Fibroblast of skin of right biceps (primary cell): ENCODE measurements at regions not wholly inside any gene's neighbourhood (a gene's known extent, or its start where the extent isn't known, plus 50 kb on each side); places are given as distances from the start of the nearest gene placed in this dataset.
"Not testable (repeated sequence)": the region's sequence is repeated elsewhere in the genome, so short reads cannot be mapped to it uniquely, and the experiment has no call there.

Source experiments
- DNase-seq: peaks from one replicate; pipeline ENCODE4 v3.0.0-alpha.2; 2013

DNA sequence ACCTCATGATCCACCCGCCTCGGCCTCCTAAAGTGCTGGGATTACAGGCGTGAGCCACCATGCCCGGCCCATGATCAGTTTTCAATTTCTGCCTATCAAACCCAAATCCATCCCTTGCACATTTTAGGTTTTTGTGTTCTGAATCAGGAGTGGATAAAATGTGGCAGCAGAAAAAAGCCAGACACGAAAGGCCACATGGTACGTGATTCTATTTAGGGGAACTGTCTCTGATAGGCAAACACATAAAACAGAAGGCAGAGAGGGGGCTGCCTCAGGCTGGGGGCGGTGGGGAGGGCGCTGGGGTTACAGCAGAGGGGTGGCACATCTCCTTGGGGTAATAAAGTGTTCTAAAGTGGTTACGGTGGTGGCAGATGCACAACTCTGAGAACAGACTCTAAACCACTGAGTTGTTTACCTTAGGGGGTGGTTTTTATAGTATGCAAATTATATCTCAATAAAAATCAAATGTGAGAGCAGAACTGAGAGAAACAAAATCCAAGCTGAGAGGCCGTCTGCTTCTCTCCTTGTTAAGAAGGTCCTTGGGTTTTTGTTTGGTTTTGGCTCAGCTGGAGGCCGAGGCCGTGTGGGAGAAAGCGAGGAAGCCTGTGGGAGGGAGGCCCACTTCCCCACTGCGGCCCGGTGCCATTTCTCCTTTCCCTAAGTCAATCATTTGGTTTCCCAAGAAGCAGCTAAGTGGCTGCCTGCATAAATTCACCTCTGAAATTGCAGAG, 78.0 kb downstream of the SOWAHC start:
- DNase-seq = no peak

DNA sequence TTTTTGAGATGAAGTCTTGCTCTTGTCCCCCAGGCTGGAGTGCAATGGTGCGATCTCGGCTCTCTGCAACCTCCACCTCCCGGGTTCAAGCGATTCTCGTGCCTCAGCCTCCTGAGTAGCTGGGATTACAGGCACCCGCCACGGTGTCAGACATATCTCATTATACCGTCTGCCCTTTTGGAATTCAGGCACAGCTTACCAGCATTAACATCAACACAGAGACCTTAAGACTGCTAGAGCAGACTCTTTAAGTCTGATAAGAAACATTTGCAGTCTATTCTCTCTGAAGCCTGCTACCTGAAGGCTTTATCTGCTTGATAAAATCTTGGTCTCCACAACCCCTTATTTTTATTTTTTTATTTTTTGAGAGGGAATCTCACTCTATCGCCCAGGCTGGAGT, 78.7 kb downstream of the SOWAHC start:
- DNase-seq = not testable (repeated sequence)

- not testable (repeated sequence) for DNase-seq
Measured at GRCh38 chr2:109693292-109693691, 79.1 kb downstream of the SOWAHC start.

- peak; percentile 47 for DNase-seq
Measured at GRCh38 chr2:109694190-109694589, 80.0 kb downstream of the SOWAHC start.

DNA sequence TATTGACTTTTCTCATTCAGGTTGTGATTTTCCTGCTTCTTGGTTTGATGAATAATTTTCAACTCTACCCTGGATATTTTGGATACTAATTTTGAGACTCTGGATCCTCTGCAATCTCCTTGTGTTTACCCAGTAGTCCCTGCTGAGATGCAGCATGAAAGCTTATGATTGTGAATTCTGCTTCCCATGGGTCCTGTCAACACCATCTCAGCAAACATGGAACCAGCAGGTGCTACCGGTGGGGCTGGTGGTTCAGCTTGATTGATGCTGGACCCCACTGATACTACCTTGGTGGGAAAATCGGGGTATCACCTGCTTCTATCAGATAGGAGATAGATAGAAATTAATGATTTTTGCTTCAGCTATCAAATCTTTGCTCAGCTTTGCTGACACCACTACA, 81.1 kb downstream of the SOWAHC start:
- no peak for DNase-seq

DNA sequence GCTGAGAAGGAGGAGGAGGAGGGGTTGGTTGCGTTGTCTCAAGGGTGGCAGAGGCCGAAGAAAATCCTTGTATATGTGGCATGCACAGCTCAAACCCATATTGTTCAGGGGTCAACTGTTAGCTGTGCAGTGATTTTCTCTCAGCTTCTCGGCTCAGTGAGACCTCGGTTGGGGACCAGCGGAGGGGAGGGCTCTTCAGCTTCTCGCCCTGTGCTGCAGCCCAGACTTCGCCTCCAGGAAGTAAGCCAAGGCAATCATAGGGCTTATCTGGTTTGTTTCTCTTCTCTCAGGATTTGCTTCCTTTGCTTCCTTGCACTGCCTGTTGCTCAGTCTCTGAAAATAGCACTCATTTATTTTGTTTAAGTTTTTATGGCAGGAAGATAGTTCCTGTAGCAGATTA, 85.5 kb downstream of the SOWAHC start:
- no peak for DNase-seq

DNA sequence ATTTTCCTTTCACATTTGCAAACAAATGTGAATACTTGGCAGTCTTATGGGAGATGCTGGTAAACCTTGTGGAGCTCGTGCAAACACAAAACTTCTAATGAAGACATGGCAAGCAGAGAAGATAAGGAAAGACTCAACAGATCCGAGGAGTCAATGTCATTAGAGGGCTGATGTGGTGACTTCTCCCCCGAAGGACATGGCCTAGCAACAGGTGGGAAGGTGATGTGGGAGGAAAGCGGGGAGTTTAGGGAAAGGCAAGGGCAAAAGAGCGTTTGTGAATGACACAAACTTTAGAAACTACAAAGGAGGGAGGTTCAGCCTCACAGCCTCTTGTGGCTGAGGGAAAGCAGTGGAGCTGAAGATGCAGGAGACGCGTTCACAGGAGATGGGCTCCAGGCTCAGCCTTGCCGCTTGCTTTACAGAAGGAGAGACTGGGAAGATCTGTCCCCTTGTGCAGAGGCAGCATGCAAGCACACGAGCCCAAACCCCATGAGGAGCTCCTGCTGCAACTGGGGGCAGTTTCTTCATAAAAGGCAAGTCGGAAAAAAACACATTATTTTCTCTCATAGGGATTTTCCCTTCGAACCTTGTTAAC, 86.6 kb downstream of the SOWAHC start:
- no peak for DNase-seq

- no peak for DNase-seq
Measured at GRCh38 chr2:109701362-109701761, 87.2 kb downstream of the SOWAHC start.

DNA sequence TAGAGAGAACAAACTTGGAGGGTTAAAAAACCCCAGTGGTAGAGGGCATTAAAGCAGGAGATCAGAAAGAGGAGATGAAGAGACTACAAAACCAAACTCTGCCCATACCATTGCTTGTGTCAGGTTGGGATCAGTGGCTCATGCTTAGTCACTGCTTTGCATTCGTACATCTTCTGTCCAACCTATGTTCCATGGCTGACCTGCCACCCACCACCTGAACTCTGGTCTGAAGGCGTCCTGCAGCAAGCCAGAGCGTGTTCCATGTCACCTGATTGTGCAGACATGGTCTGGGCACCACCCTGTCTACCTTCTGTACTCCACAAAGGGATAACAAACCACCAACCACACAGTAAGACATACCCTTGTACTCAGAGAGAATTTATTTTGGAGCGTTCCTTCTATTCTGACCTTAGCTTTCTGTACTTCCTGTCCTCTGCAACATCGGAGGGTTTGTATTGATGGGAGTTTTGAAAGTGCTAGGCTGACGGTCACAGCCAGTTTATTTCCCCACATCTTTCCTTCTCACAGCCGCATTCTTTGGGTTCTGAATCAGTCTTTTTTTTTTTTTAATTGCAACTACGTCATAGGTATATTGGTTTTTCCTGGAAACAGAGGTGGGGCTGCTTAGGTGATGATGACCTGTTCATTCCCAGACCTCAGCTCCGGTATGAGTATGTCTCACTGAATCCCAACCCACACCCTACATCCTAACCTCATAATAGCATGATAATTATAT, 88.3 kb downstream of the SOWAHC start:
- peak; percentile 73 for DNase-seq

- DNase-seq = peak; percentile 57
Measured at GRCh38 chr2:109703077-109703476, 88.9 kb downstream of the SOWAHC start.

GRCh38 chr2:109703798-109704197, 89.6 kb downstream of the SOWAHC start:
- DNase-seq = no peak

- DNase-seq = no peak
Measured at GRCh38 chr2:109707281-109708147, 86.6 kb upstream of the RGPD5 start.

- DNase-seq = no peak
Measured at GRCh38 chr2:109710505-109711229, 83.4 kb upstream of the RGPD5 start.

- DNase-seq = no peak
Measured at GRCh38 chr2:109711230-109712122, 82.6 kb upstream of the RGPD5 start.

DNA sequence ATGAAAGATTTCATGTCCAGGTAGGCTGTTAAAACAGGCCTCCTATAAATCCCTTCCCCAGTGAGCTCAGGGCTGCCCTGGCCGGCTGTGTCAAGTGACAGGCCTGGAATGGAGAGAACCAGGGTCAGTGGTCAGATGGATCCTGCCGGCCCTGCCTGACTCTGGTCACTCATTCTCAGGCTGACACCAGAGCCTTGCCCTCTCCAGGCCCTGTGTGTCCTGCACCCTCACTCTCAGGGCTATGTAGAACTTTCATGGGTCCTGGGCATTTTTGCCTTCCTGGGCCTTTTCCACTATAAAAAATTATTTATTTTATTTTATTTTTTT, 82.0 kb upstream of the RGPD5 start:
- no peak for DNase-seq

DNA sequence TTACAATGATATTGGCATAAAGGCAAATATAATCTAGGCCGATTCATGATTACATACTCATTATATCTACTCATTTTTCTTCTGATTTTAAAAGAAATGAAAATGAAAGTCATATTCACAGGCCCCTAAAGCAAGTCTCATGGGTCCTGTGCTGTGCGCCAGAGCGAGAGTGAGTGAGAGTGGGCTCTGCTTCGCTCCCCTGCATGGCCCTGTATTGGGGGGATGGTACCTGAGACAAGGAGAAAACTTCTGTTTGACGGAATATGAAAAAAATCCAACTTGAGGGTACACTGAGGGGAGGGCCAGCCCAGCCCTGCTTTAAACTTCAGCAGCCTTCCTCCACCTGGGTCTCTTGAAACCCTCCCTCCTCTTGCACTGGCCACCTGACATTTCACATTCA, 81.4 kb upstream of the RGPD5 start:
- DNase-seq = no peak

- peak; percentile 7 for DNase-seq
Measured at GRCh38 chr2:109715313-109715805, 78.7 kb upstream of the RGPD5 start.

GRCh38 chr2:109716596-109716995, 77.5 kb upstream of the RGPD5 start:
- DNase-seq = not testable (repeated sequence)

DNA sequence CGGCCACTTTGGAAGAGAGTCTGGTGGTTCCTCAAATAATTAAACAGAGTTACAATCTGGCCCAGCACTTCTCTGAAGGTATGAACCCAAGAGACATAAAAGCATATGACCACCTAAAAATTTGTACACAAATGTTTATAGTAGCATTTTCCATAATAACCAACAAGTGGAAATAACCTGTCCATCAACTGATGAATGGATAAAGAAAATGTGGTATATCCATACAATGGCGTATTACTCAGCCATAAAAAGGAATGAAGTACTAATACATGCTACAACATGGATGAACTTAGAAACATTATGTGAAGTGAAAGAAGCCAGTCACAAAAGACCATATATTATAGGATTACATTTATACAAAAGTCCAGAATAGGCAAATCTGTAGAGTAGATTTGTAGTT, 76.0 kb upstream of the RGPD5 start:
- no peak for DNase-seq

DNA sequence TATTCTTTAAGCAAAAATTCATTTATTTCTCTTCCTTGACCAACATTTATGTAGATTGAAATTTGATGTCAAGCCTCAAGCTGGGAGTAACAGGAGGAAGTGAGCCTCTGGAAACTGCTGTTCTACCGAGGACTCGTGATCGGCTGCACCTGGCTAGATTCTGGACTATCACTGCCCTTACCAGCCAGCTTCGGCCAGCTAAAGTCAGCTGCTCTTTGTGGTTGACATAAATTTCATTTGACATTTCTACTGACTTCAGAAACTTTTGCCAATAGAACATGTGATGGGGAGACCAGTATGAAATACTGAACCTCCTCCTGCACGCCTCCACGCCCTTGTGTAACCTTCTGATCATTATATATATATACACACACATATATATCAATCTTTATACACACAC, 74.2 kb upstream of the RGPD5 start:
- no peak for DNase-seq

DNA sequence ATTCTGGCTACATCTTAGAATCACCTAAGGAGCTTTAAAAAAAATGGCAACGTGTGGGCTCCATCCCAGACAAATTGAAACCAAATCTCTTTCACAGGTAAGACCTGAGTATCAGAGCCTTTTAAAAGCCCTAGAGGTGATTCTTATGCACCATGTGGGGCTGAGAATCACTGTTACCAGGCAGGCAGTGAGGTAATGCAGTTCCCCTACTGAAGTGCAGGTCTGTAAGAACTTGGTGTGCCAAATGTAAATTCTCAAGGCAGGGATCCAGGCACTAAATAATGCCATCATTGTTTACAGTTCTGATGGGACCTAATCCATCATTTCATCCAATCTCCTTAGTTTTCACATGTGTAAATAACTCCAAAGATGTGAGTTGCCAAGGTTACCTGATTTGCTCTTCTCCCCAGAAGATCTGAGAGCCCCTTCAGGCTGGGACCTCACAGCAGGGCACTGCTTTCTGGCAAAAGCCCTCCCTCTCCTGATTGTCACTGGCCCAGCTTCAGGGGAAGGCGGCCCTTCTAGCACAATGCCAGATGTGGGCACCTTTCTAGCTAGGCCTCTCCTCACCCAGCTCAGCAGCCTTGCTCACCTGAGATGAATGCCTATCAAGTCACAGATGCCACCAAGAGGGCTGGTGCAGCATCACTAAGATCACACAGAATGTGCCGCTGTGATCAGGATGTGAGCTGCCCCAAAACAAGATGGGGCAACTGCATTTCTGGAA, 73.6 kb upstream of the RGPD5 start:
- DNase-seq = no peak
